ENCODE measurements at regions not wholly inside any gene's neighbourhood (a gene's known extent, or its start where the extent isn't known, plus 50 kb on each side); places are given as distances from the start of the nearest gene placed in this dataset.

DNA sequence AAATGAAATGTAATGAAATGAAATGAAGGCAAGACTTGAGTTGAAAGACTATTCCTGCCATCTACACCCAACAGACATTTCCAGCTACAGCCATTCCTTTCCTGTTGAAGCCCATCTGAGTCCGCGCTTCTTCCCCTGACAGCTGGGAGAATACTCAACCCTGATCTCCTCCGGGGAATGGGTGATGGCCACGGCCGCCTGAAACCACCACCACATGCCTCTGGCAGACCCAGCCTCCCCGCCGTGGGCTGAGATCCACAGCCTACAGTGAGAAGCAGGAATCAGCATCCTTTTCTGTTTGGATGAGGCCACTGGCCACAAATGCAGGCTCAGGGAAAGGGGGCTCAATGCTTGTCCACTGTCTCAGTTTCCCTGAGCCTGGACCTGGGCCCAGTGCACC lies 130.3 kb downstream of the NCOR2 start:
- Histone ChIP-seq H3K4me1 (ENCODE audit: insufficient read depth, low read length) (no peaks in the 10 kb centered on the region), H2AFZ (ENCODE audit: low read depth, low read length) (no peak overlapping the region), H3K4me2 (ENCODE audit: insufficient read depth, low read length) (no peak overlapping the region), H3K36me3 (ENCODE audit: insufficient read depth, low read length) (peaks cover 46% of the 10 kb centered on the region), H3K9ac (ENCODE audit: low read depth, low read length) (no peak overlapping the region), H4K20me1 (ENCODE audit: insufficient read depth, low read length) (peaks cover 33% of the 10 kb centered on the region), H3K27ac (ENCODE audit: low read length) (no peak overlapping the region), H3K4me3 (ENCODE audit: low read depth in 1 of 2, low read length in 2 of 2) (no peak overlapping the region), H3K27me3 (ENCODE audit: insufficient read depth, low read length, poor library complexity) (no peaks in the 10 kb centered on the region), H3K9me3 (ENCODE audit: insufficient read depth, low read length, severe bottlenecking) (no peaks in the 10 kb centered on the region), H3K79me2 (ENCODE audit: insufficient read depth, low read length) (peaks cover 6% of the 10 kb centered on the region; the same call in 1 of the 2 replicates)
- DNase-seq, result no peak
- no peak for ATAC-seq (ENCODE audit: insufficient read depth, low read depth)
- TF ChIP-seq EZH2 (IDR thresholded peaks at IDR 0.05; ENCODE audit: borderline replicate concordance, low read depth, low read length, severe bottlenecking) (no peak), CTCF (IDR thresholded peaks at IDR 0.05; ENCODE audit: borderline replicate concordance, extremely low read depth, low read length, poor library complexity, severe bottlenecking) (no peak)

- Histone ChIP-seq H3K9me3 (ENCODE audit: insufficient read depth, low read length, severe bottlenecking) (no peaks in the 10 kb centered on the region), H3K79me2 (ENCODE audit: insufficient read depth, low read length) (peaks cover 6% of the 10 kb centered on the region; the same call in 1 of the 2 replicates), H4K20me1 (ENCODE audit: insufficient read depth, low read length) (peaks cover 35% of the 10 kb centered on the region), H3K4me3 (ENCODE audit: low read depth in 1 of 2, low read length in 2 of 2) (no peak overlapping the region), H3K27ac (ENCODE audit: low read length) (no peak overlapping the region), H3K4me2 (ENCODE audit: insufficient read depth, low read length) (no peak overlapping the region), H3K36me3 (ENCODE audit: insufficient read depth, low read length) (peaks cover 46% of the 10 kb centered on the region), H2AFZ (ENCODE audit: low read depth, low read length) (no peak overlapping the region), H3K9ac (ENCODE audit: low read depth, low read length) (no peak overlapping the region), H3K27me3 (ENCODE audit: insufficient read depth, low read length, poor library complexity) (no peaks in the 10 kb centered on the region), H3K4me1 (ENCODE audit: insufficient read depth, low read length) (no peaks in the 10 kb centered on the region)
- no peak for DNase-seq
- ATAC-seq (ENCODE audit: insufficient read depth, low read depth), result no peak
- TF ChIP-seq EZH2 (IDR thresholded peaks at IDR 0.05; ENCODE audit: borderline replicate concordance, low read depth, low read length, severe bottlenecking) (no peak), CTCF (IDR thresholded peaks at IDR 0.05; ENCODE audit: borderline replicate concordance, extremely low read depth, low read length, poor library complexity, severe bottlenecking) (no peak)
These were observed 131.0 kb downstream of the NCOR2 start for GRCh38 chr12:124436366-124436765.

DNA sequence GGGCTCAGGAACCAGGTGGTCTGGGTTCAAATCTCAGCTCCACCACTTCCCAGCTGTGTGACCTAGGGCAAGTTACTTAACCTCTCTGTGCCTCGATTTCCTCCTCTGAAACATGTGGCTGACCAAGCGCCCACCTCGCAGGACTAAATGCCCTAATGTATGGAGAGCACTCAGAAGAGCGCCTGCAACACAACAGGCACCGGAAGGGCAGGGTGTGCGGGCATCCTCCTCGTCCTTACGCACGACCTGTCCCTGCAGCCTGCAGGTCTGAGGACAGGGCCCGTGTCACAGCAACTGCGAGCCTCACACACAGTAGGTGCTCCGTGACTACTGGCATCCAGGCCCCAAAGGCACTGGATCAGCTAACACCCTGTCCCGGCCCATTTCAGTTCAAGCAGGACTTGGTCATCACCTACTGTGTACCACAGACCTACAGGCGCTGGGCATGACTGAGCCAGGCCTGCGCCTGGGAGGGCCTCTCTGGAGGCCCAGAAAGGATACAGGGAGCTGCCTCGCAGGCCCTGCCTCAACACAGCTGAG lies 131.5 kb downstream of the NCOR2 start:
- Histone ChIP-seq H3K4me3 (ENCODE audit: low read depth in 1 of 2, low read length in 2 of 2) (no peak overlapping the region), H4K20me1 (ENCODE audit: insufficient read depth, low read length) (peaks cover 35% of the 10 kb centered on the region), H3K79me2 (ENCODE audit: insufficient read depth, low read length) (peaks cover 6% of the 10 kb centered on the region; the same call in 1 of the 2 replicates), H3K27me3 (ENCODE audit: insufficient read depth, low read length, poor library complexity) (no peaks in the 10 kb centered on the region), H3K9me3 (ENCODE audit: insufficient read depth, low read length, severe bottlenecking) (no peaks in the 10 kb centered on the region), H3K27ac (ENCODE audit: low read length) (no peak overlapping the region), H3K4me2 (ENCODE audit: insufficient read depth, low read length) (no peak overlapping the region), H3K36me3 (ENCODE audit: insufficient read depth, low read length) (peaks cover 46% of the 10 kb centered on the region), H3K9ac (ENCODE audit: low read depth, low read length) (no peak overlapping the region), H3K4me1 (ENCODE audit: insufficient read depth, low read length) (no peaks in the 10 kb centered on the region), H2AFZ (ENCODE audit: low read depth, low read length) (no peak overlapping the region)
- no peak for TF ChIP-seq EZH2 (IDR thresholded peaks at IDR 0.05; ENCODE audit: borderline replicate concordance, low read depth, low read length, severe bottlenecking)
- no peak for TF ChIP-seq CTCF (IDR thresholded peaks at IDR 0.05; ENCODE audit: borderline replicate concordance, extremely low read depth, low read length, poor library complexity, severe bottlenecking)
- no peak for DNase-seq
- no peak for ATAC-seq (ENCODE audit: insufficient read depth, low read depth)
